ENCODE measurements at regions not wholly inside any gene's neighbourhood (a gene's known extent, or its start where the extent isn't known, plus 50 kb on each side); places are given as distances from the start of the nearest gene placed in this dataset.
"Not testable (repeated sequence)": the region's sequence is repeated elsewhere in the genome, so short reads cannot be mapped to it uniquely, and the experiment has no call there.

DNA sequence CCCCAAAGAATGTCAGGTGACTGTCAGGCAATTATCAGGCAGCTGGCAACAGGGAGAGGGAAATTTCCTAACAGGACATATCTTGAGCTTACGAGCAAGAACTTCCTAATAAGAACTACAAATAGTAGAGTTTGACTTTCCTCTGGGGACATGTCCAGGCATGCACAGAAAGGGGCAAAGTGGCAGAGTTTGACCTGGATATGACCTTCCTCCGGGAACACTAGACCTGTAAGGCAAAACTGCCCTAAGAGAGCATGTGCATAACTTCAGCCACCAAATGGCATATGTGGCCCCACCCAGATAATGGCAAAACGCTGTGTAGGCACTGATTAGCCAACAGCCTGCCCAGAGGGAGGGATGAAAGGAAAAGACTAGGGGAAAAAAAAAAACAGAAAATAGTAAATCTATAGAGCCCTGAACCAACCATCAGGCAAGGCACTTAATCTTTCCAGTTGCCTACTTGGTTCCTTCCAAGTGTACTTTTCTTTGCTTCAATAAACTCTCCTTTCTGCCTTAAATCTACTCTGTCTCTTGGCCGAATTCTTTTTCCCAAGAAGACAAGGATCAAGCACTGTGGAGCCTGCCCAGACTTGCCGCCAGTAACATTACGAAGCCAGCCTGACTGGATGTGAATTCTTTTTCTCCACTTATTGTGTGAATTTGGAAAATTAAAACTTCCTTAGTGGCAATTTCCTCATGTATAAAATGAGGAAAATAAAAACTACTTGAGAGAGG lies 164.1 kb downstream of the SPTSSA start:
- DNase-seq (ENCODE audit: insufficient read length) (no peak), FAIRE-seq (no peak)
- no peak for TF ChIP-seq TAF1 (IDR thresholded peaks at IDR 0.05; ENCODE audit: borderline replicate concordance, low read depth, low read length)
- TF ChIP-seq POLR2AphosphoS5 (IDR thresholded peaks at IDR 0.05; ENCODE audit: low read depth, low read length), result no peak
- no peak for TF ChIP-seq POLR2A (IDR thresholded peaks at IDR 0.05; ENCODE audit: low read depth, low read length)

DNA sequence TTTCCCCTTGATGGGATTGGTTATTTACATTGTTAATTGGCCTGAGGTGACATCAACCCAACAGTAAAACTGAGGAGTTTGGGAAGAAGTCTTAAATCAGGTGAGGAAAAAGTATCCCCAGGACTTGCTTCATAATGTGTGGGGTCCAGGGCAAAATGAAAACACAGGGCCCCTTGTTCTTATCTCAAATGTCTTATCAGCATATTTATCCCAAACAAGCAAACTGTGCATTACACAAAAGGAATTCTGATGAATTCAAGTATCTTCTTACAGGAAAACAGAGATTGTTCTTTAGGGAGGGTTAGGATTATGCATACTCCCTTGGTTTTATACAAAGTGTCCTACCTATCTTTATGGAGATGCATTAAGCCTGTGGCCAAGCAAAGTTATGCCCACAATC lies 178.4 kb downstream of the SPTSSA start:
- FAIRE-seq, result no peak
- TF ChIP-seq POLR2AphosphoS5 (IDR thresholded peaks at IDR 0.05; ENCODE audit: low read depth, low read length) (no peak), TAF1 (IDR thresholded peaks at IDR 0.05; ENCODE audit: borderline replicate concordance, low read depth, low read length) (no peak), POLR2A (IDR thresholded peaks at IDR 0.05; ENCODE audit: low read depth, low read length) (no peak)
- no peak for DNase-seq (ENCODE audit: insufficient read length)

DNA sequence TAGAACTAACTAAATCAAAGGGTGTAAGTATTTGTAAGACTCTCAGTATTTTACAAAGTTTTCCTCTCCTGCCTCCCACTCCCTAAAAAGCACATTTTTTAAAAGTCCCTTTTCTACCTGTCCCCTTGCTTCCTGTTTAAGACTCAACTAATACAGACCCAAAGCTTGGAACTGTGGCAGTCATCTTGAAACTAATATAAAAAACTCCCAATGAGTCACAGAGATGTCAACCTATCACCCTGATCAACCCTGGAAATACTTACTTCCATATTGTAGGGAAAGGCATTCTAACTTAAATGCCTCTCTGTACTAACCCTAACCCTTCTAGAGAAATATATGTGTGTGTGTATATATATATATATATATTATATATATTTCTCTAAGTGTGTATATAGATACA lies 184.8 kb downstream of the SPTSSA start:
- TF ChIP-seq POLR2AphosphoS5 (IDR thresholded peaks at IDR 0.05; ENCODE audit: low read depth, low read length) (no peak), TAF1 (IDR thresholded peaks at IDR 0.05; ENCODE audit: borderline replicate concordance, low read depth, low read length) (no peak), POLR2A (IDR thresholded peaks at IDR 0.05; ENCODE audit: low read depth, low read length) (no peak)
- DNase-seq (ENCODE audit: insufficient read length), result no peak
- FAIRE-seq, result no peak

DNA sequence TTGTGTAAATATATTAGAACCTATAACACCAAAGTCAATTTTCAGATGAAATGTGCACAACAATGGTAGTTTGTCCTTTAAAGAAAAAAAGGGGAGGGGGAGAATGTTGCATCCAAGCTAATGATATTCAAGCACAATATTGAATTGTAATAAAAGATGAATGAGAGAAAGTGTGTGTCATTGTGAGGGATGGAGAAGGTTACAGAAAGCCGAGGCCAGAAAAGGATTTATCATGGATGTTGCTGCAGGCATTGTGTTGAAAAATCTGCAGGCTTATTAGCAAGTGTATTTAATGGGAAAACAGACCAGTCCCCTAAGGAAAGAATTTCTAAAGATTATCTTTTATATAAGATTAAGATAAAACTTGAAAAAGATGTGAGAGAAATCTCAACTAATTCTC lies 186.5 kb downstream of the SPTSSA start:
- FAIRE-seq (no peak), DNase-seq (ENCODE audit: insufficient read length) (no peak)
- TF ChIP-seq TAF1 (IDR thresholded peaks at IDR 0.05; ENCODE audit: borderline replicate concordance, low read depth, low read length), result no peak
- TF ChIP-seq POLR2A (IDR thresholded peaks at IDR 0.05; ENCODE audit: low read depth, low read length), result no peak

DNA sequence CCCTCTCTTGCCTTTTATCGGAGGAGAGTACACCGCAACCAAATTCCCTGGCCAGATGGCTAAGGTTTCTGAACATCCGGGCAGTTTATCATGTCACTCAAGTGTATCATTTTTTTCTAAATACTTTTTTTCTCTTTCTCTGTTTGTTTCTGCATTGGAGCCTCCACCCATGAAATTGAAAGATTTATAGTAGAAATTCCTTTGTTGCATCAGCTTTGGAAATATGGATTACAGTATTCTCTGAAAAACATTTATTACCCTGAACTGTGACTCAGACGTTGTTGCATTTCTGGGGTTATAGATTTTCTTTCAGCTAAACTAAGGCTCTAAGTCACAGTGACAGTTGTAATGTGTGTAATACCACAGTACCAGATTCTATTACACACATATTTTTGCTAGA lies 187.0 kb downstream of the SPTSSA start:
- no peak for DNase-seq (ENCODE audit: insufficient read length)
- TF ChIP-seq POLR2AphosphoS5 (IDR thresholded peaks at IDR 0.05; ENCODE audit: low read depth, low read length) (no peak), TAF1 (IDR thresholded peaks at IDR 0.05; ENCODE audit: borderline replicate concordance, low read depth, low read length) (no peak)
- FAIRE-seq, result no peak

DNA sequence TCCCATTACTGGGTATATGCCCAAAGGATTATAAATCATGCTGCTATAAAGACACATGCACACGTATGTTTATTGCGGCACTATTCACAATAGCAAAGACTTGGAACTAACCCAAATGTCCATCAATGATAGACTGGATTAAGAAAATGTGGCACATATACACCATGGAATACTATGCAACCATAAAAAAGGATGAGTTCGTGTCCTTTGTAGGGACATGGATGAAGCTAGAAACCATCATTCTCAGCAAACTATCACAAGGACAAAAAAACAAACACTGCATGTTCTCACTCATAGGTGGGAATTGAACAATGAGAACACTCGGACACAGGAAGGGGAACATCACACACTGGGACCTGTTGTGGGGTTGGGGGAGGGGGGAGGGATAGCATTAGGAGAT lies 188.3 kb downstream of the SPTSSA start:
- FAIRE-seq; DNase-seq (ENCODE audit: insufficient read length): not testable (repeated sequence)

DNA sequence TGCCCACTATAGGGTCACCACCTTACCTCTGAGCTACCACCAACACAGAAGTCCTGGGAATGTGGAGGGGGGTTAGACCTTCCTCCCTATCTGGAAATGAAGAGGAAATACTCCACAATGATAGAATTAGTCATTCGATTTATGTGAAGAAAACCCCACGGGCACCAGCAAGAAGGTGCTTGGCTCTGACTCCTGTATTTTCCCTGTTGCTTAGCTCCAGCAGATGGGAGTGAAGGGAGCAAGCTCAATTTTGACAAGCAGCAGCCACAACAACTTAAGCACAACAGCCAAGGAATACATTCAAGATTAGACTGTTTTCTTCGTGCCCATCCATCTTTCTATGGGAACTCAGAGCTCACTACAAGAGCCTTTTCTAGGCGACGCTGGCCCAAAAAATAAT lies 191.7 kb downstream of the SPTSSA start:
- FAIRE-seq (no peak), DNase-seq (ENCODE audit: insufficient read length) (no peak)
- TF ChIP-seq POLR2A (IDR thresholded peaks at IDR 0.05; ENCODE audit: low read depth, low read length), result no peak
- no peak for TF ChIP-seq POLR2AphosphoS5 (IDR thresholded peaks at IDR 0.05; ENCODE audit: low read depth, low read length)
- no peak for TF ChIP-seq TAF1 (IDR thresholded peaks at IDR 0.05; ENCODE audit: borderline replicate concordance, low read depth, low read length)

DNA sequence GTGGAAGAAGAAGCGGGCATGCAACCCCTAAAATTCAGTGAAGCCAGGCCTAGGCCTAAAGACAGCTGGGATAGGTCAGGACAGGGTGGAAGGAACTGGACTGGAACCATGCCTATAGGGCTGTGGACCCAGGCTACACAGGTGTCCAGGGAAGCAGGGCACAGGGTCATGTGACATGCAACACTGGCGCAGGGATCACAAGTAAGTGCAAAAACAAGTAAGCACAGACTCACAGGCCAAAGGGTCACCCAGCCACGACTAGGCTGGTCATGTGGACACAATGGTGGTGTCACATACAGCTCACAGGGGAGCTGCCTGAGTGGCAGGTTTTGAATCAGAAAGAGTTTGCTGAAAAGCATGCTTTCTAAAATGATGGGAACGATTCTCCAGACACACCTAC lies 195.7 kb downstream of the SPTSSA start:
- FAIRE-seq (no peak), DNase-seq (ENCODE audit: insufficient read length) (no peak)
- TF ChIP-seq TAF1 (IDR thresholded peaks at IDR 0.05; ENCODE audit: borderline replicate concordance, low read depth, low read length) (no peak), POLR2A (IDR thresholded peaks at IDR 0.05; ENCODE audit: low read depth, low read length) (no peak), POLR2AphosphoS5 (IDR thresholded peaks at IDR 0.05; ENCODE audit: low read depth, low read length) (no peak)

DNA sequence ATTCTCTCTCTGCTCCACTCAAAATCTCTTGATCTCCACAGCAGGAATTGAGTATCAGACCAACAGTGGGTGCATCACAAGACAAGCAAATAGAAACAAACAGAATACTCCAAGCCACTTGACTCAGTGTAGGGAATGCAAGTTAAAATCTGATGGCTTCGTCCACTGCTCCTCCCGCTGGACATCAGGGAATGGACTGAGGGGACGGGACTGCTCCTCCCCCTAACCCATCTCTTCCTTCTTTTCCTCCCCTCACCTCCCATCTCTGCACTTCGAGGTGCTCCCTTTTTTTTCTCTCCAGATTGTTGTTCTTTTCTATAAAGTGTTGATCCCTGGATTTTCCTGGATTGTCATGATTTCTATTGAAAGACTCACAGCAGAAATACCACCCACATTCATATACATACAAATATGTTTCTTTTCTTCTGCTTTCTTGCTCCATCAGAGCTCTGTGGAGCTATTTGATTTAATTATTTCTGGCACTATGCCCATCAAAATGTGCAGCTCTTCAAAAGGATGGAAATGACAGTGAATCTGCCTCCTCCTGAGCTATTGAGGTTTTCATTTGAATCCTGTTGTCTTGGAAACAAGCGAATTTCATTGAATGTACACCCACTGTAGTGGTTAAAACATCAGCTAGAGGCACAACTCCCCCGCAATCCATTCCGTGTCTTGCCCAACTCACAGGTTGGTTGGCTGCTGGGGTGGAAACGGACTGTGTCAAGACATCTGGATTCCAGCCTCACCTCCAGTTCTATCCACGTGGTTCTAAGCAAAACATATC lies 199.7 kb downstream of the SPTSSA start:
- DNase-seq (ENCODE audit: insufficient read length) (no peak), FAIRE-seq (no peak)
- no peak for TF ChIP-seq POLR2AphosphoS5 (IDR thresholded peaks at IDR 0.05; ENCODE audit: low read depth, low read length)
- no peak for TF ChIP-seq POLR2A (IDR thresholded peaks at IDR 0.05; ENCODE audit: low read depth, low read length)
- no peak for TF ChIP-seq TAF1 (IDR thresholded peaks at IDR 0.05; ENCODE audit: borderline replicate concordance, low read depth, low read length)

DNA sequence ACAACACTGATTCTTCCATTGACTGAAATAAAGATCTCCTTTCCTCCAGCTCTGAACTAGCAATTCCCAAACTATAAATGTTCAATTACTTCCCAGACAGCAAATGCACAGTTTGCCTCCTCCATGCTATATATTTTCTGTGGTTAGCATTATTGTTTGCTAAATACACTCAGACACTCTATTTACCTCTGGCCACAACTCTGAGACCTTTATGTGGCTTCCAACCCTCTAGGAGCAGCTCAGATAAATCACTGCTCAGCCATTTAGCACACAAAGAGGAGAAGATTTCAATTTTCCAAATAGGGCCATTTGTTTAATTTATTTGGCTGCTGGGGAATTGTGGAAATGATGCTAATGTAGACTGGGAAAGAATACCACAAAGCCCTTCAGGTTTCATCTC lies 202.0 kb downstream of the SPTSSA start:
- FAIRE-seq (no peak), DNase-seq (ENCODE audit: insufficient read length) (no peak)
- TF ChIP-seq POLR2A (IDR thresholded peaks at IDR 0.05; ENCODE audit: low read depth, low read length) (no peak), TAF1 (IDR thresholded peaks at IDR 0.05; ENCODE audit: borderline replicate concordance, low read depth, low read length) (no peak), POLR2AphosphoS5 (IDR thresholded peaks at IDR 0.05; ENCODE audit: low read depth, low read length) (no peak)

DNA sequence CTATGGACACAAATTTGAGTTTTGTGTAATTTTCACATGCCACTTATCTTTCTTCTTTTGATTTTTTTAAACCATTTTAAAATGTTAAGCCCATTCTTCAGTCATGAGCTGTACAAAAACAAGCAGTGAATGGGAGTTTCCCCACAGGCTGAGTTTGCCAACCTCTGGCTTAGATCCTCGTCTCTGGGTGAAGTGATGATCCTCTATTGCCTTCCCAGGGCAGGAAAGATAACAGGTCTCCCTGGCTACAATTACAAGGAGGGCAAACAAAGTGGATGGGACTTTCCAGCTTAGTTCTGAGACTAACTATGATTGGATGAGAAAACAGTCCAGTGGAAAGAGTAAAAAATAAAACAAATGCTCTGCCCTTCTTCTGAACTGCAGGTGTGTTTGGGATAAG lies 203.7 kb downstream of the SPTSSA start:
- TF ChIP-seq TAF1 (IDR thresholded peaks at IDR 0.05; ENCODE audit: borderline replicate concordance, low read depth, low read length) (no peak), POLR2AphosphoS5 (IDR thresholded peaks at IDR 0.05; ENCODE audit: low read depth, low read length) (no peak), POLR2A (IDR thresholded peaks at IDR 0.05; ENCODE audit: low read depth, low read length) (no peak)
- DNase-seq (ENCODE audit: insufficient read length) (no peak), FAIRE-seq (no peak)

DNA sequence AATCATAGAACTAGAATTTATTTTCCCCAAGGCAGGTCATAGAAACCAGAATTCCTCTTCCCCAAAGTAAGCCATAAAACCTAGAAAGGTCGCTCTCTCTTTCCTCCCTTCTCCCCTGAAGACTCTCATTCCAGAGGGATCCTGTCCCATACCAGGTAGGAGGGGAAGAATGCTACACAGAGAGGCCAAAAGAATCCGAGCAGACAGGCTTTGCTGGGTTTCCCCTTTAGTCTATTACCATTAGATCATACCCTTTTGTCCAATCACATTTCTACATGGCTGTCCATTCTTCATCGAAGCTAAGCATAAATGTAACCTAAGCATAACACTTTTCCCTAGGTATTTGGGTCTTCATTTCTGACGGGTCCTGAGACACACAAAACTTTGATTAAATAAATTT lies 204.5 kb downstream of the SPTSSA start:
- no peak for FAIRE-seq
- TF ChIP-seq TAF1 (IDR thresholded peaks at IDR 0.05; ENCODE audit: borderline replicate concordance, low read depth, low read length) (no peak), POLR2AphosphoS5 (IDR thresholded peaks at IDR 0.05; ENCODE audit: low read depth, low read length) (no peak), POLR2A (IDR thresholded peaks at IDR 0.05; ENCODE audit: low read depth, low read length) (no peak)
- no peak for DNase-seq (ENCODE audit: insufficient read length)

All from GM12892 (cell line).